HepG2 (cell line): ENCODE measurements at regions not wholly inside any gene's neighbourhood (a gene's known extent, or its start where the extent isn't known, plus 50 kb on each side); places are given as distances from the start of the nearest gene placed in this dataset.

Source experiments
- ARNTL ChIP-seq: sonication (generic); formaldehyde crosslinking; IDR thresholded peaks from 2 replicates; pipeline ENCODE4 v1.4.0; 2020; ENCODE audit warnings: mild to moderate bottlenecking, missing genetic modification reagents
- EEA1 ChIP-seq: sonication (generic); formaldehyde crosslinking; IDR thresholded peaks from 2 replicates; pipeline ENCODE4 v1.5.1; 2020; ENCODE audit warnings: mild to moderate bottlenecking, missing genetic modification reagents, borderline replicate concordance
- ISX ChIP-seq: sonication (generic); formaldehyde crosslinking; conservative IDR thresholded peaks from 2 replicates; pipeline ENCODE4 v1.5.0; 2020; ENCODE audit warnings: missing genetic modification reagents
- RARA ChIP-seq: IDR thresholded peaks from 2 replicates; pipeline ENCODE4 v1.6.1; 2016; ENCODE audit warnings: missing genetic modification reagents, missing compliant biosample characterization
- TAF1 ChIP-seq: sonication (generic); formaldehyde crosslinking; IDR thresholded peaks from 2 replicates; pipeline ENCODE4 v1.4.0; 2020; ENCODE audit warnings: missing genetic modification reagents
- TBX2 ChIP-seq: sonication (generic); formaldehyde crosslinking; IDR thresholded peaks from 2 replicates; pipeline ENCODE4 v1.5.0; 2020; ENCODE audit warnings: missing genetic modification reagents, mild to moderate bottlenecking, borderline replicate concordance
- TGIF2 ChIP-seq: IDR thresholded peaks from 2 replicates; pipeline ENCODE4 v1.6.1; 2016; ENCODE audit warnings: control low read depth, missing compliant biosample characterization
- ZBTB20 ChIP-seq: sonication (generic); formaldehyde crosslinking; IDR thresholded peaks from 2 replicates; pipeline ENCODE4 v1.8.1; 2023; ENCODE audit warnings: missing genetic modification reagents, low read depth, mild to moderate bottlenecking, borderline replicate concordance
- ZNF354B ChIP-seq: sonication (generic); formaldehyde crosslinking; IDR thresholded peaks from 2 replicates; pipeline ENCODE4 v1.8.0; 2022; ENCODE audit warnings: mild to moderate bottlenecking, missing genetic modification reagents
- ZNF44 ChIP-seq: sonication (generic); formaldehyde crosslinking; IDR thresholded peaks from 2 replicates; pipeline ENCODE4 v1.5.1; 2020; ENCODE audit warnings: mild to moderate bottlenecking, missing genetic modification reagents
- ZNF563 ChIP-seq: sonication (generic); formaldehyde crosslinking; IDR thresholded peaks from 2 replicates; pipeline ENCODE4 v1.8.0; 2022; ENCODE audit warnings: mild to moderate bottlenecking, moderate library complexity, missing genetic modification reagents
- ZNF7 ChIP-seq: IDR thresholded peaks from 2 replicates; pipeline ENCODE4 v1.6.1; 2016; ENCODE audit warnings: missing biosample characterization, missing genetic modification reagents
- TF ChIP-seq, protein P1 (sequence below): sonication (generic); formaldehyde crosslinking; IDR thresholded peaks from 2 replicates; pipeline ENCODE4 v1.5.0; 2020; ENCODE audit warnings: mild to moderate bottlenecking, missing genetic modification reagents, borderline replicate concordance
- TF ChIP-seq, protein P2 (sequence below): sonication (generic); formaldehyde crosslinking; IDR thresholded peaks from 2 replicates; pipeline ENCODE4 v1.4.0; 2020; ENCODE audit warnings: mild to moderate bottlenecking, missing genetic modification reagents
- TF ChIP-seq, protein P3 (sequence below): sonication (generic); formaldehyde crosslinking; IDR thresholded peaks from 2 replicates; pipeline ENCODE4 v1.4.0; 2020; ENCODE audit warnings: missing genetic modification reagents, mild to moderate bottlenecking, borderline replicate concordance
- TF ChIP-seq, protein P4 (sequence below): IDR thresholded peaks from 2 replicates; pipeline ENCODE4 v1.6.1; 2016; ENCODE audit warnings: control low read depth
- TF ChIP-seq, protein P5 (sequence below): sonication (generic); formaldehyde crosslinking; IDR thresholded peaks from 2 replicates; pipeline ENCODE4 v1.8.1; 2023; ENCODE audit warnings: mild to moderate bottlenecking, missing genetic modification reagents, borderline replicate concordance

DNA sequence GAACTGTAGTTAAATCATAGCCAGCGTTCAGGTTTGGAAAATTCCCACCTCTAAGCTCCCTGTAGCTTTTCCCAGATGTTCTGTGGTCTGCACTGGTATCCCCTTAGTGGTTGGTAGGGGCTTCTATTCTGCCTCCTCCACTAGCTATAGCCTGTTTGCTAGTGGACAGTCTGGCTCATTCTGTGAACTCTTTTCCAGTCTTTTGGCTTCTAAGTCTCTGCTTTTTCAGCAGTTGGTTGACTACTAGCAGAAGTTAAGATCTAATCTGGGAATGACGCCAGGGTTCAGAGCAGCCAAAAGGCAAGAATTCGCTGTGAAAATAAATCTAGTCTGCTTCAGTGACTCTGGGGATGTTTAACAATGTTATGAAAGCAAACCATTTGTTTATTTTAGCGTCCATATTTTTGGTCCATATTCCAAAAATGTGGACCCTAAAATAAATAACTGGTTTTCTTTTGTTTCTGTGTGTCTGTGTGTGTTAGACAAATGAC, 73.7 kb upstream of the WDR72 start (continued):
- TF ChIP-seq, protein P1, sequence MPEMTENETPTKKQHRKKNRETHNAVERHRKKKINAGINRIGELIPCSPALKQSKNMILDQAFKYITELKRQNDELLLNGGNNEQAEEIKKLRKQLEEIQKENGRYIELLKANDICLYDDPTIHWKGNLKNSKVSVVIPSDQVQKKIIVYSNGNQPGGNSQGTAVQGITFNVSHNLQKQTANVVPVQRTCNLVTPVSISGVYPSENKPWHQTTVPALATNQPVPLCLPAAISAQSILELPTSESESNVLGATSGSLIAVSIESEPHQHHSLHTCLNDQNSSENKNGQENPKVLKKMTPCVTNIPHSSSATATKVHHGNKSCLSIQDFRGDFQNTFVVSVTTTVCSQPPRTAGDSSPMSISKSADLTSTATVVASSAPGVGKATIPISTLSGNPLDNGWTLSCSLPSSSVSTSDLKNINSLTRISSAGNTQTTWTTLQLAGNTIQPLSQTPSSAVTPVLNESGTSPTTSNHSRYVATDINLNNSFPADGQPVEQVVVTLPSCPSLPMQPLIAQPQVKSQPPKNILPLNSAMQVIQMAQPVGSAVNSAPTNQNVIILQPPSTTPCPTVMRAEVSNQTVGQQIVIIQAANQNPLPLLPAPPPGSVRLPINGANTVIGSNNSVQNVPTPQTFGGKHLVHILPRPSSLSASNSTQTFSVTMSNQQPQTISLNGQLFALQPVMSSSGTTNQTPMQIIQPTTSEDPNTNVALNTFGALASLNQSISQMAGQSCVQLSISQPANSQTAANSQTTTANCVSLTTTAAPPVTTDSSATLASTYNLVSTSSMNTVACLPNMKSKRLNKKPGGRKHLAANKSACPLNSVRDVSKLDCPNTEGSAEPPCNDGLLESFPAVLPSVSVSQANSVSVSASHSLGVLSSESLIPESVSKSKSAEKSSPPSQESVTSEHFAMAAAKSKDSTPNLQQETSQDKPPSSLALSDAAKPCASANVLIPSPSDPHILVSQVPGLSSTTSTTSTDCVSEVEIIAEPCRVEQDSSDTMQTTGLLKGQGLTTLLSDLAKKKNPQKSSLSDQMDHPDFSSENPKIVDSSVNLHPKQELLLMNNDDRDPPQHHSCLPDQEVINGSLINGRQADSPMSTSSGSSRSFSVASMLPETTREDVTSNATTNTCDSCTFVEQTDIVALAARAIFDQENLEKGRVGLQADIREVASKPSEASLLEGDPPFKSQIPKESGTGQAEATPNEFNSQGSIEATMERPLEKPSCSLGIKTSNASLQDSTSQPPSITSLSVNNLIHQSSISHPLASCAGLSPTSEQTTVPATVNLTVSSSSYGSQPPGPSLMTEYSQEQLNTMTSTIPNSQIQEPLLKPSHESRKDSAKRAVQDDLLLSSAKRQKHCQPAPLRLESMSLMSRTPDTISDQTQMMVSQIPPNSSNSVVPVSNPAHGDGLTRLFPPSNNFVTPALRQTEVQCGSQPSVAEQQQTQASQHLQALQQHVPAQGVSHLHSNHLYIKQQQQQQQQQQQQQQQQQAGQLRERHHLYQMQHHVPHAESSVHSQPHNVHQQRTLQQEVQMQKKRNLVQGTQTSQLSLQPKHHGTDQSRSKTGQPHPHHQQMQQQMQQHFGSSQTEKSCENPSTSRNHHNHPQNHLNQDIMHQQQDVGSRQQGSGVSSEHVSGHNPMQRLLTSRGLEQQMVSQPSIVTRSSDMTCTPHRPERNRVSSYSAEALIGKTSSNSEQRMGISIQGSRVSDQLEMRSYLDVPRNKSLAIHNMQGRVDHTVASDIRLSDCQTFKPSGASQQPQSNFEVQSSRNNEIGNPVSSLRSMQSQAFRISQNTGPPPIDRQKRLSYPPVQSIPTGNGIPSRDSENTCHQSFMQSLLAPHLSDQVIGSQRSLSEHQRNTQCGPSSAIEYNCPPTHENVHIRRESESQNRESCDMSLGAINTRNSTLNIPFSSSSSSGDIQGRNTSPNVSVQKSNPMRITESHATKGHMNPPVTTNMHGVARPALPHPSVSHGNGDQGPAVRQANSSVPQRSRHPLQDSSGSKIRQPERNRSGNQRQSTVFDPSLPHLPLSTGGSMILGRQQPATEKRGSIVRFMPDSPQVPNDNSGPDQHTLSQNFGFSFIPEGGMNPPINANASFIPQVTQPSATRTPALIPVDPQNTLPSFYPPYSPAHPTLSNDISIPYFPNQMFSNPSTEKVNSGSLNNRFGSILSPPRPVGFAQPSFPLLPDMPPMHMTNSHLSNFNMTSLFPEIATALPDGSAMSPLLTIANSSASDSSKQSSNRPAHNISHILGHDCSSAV (CRISPR knock-in tag), result no peak
- TF ChIP-seq, protein P2, sequence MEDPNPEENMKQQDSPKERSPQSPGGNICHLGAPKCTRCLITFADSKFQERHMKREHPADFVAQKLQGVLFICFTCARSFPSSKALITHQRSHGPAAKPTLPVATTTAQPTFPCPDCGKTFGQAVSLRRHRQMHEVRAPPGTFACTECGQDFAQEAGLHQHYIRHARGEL, result no peak
- TF ChIP-seq TBX2 (CRISPR knock-in tag) (peak; percentile 70), TGIF2 (CRISPR knock-in tag) (no peak), ZNF563 (CRISPR knock-in tag) (no peak), ISX (CRISPR knock-in tag) (no peak), RARA (CRISPR knock-in tag) (peak; percentile 70), ZNF354B (CRISPR knock-in tag) (no peak), ZNF44 (CRISPR knock-in tag) (no peak), EEA1 (no peak), ZNF7 (CRISPR knock-in tag) (no peak), ARNTL (CRISPR knock-in tag) (peak; percentile 73; the same call in 1 of the 2 replicates), TAF1 (CRISPR knock-in tag) (0 out of 2 replicates have a peak, but pooled peaks have one; percentile 23), ZBTB20 (peak; percentile 94; the same call in 1 of the 2 replicates)
- TF ChIP-seq, protein P3, sequence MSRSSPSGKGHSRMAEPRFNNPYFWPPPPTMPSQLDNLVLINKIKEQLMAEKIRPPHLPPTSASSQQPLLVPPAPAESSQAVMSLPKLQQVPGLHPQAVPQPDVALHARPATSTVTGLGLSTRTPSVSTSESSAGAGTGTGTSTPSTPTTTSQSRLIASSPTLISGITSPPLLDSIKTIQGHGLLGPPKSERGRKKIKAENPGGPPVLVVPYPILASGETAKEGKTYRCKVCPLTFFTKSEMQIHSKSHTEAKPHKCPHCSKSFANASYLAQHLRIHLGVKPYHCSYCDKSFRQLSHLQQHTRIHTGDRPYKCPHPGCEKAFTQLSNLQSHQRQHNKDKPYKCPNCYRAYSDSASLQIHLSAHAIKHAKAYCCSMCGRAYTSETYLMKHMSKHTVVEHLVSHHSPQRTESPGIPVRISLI (CRISPR knock-in tag), result peak; percentile 27; the same call in 1 of the 2 replicates
- TF ChIP-seq, protein P4, sequence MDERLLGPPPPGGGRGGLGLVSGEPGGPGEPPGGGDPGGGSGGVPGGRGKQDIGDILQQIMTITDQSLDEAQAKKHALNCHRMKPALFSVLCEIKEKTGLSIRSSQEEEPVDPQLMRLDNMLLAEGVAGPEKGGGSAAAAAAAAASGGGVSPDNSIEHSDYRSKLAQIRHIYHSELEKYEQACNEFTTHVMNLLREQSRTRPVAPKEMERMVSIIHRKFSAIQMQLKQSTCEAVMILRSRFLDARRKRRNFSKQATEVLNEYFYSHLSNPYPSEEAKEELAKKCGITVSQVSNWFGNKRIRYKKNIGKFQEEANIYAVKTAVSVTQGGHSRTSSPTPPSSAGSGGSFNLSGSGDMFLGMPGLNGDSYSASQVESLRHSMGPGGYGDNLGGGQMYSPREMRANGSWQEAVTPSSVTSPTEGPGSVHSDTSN (CRISPR knock-in tag), result no peak
- TF ChIP-seq, protein P5, sequence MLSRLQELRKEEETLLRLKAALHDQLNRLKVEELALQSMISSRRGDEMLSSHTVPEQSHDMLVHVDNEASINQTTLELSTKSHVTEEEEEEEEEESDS (CRISPR knock-in tag), result no peak
- TF ChIP-seq, all 625 proteins: peak for 119
